Naive B cell (primary cell): ENCODE measurements at regions not wholly inside any gene's neighbourhood (a gene's known extent, or its start where the extent isn't known, plus 50 kb on each side); places are given as distances from the start of the nearest gene placed in this dataset.
"Not testable (repeated sequence)": the region's sequence is repeated elsewhere in the genome, so short reads cannot be mapped to it uniquely, and the experiment has no call there.

Experiments
- ATAC-seq, 2 donors: fragments of 150-1000 bp; cut with Tn5 transposase; 2 replicates each; pipeline ENCODE4 v1.10.0; 2021; ENCODE audit warnings: low read depth in 2 of 2, mild to moderate bottlenecking in 2 of 2, moderate library complexity in 2 of 2
- DNase-seq: peaks from one replicate; pipeline ENCODE4 v3.0.0; 2022
- H3K27ac Mint-ChIP-seq, 6 donors: one replicate each; pipeline ENCODE4 v1.8.0; 2020 to 2022; ENCODE audit warnings: mild to moderate bottlenecking in 6 of 6, mixed read lengths in 6 of 6, moderate library complexity in 5 of 6, inconsistent platforms in 2 of 6
- H3K27me3 Mint-ChIP-seq, 3 donors: one replicate each; pipeline ENCODE4 v1.8.0; 2021 to 2022; ENCODE audit warnings: mixed read lengths in 3 of 3, mild to moderate bottlenecking in 1 of 3
- H3K36me3 Mint-ChIP-seq, 2 donors: one replicate each; pipeline ENCODE4 v1.8.0; 2020 to 2022; ENCODE audit warnings: mixed read lengths in 2 of 2, inconsistent platforms in 1 of 2, mild to moderate bottlenecking in 1 of 2
- H3K4me1 Mint-ChIP-seq, 3 donors: one replicate each; pipeline ENCODE4 v1.8.0; 2020 to 2022; ENCODE audit warnings: mixed read lengths in 3 of 3, inconsistent platforms in 1 of 3, mild to moderate bottlenecking in 1 of 3, moderate library complexity in 1 of 3
- H3K4me3 Mint-ChIP-seq, 8 donors: one replicate each; pipeline ENCODE4 v1.8.0; 2020 to 2022; ENCODE audit warnings: mild to moderate bottlenecking in 8 of 8, mixed read lengths in 8 of 8, moderate library complexity in 8 of 8, inconsistent platforms in 2 of 8
- H3K9me3 Mint-ChIP-seq, 7 donors: one replicate each; pipeline ENCODE4 v1.8.0; 2020 to 2022; ENCODE audit warnings: mixed read lengths in 7 of 7, mild to moderate bottlenecking in 5 of 7, inconsistent platforms in 2 of 7, moderate library complexity in 1 of 7

- no peak for ATAC-seq
- DNase-seq = no peak
- Mint-ChIP-seq H3K36me3 (no peaks in the 10 kb centered on the region), H3K4me3 (no peak overlapping the region), H3K27me3 (no peaks in the 10 kb centered on the region), H3K27ac (no peak overlapping the region), H3K4me1 (no peaks in the 10 kb centered on the region), H3K9me3 (peaks cover 0 to 6% (median 0%) of the 10 kb centered on the region in 7 donors)
Observed at GRCh38 chr9:84499969-84500582, 159.5 kb upstream of the SLC28A3 start.

GRCh38 chr9:84500826-84501225 is 160.3 kb upstream of the SLC28A3 start:
- H3K27me3 Mint-ChIP-seq = no peaks in the 10 kb centered on the region
- no peak overlapping the region for H3K4me3 Mint-ChIP-seq
- ATAC-seq (no peak), DNase-seq (no peak)
- no peak overlapping the region for H3K27ac Mint-ChIP-seq
- H3K4me1 Mint-ChIP-seq = no peaks in the 10 kb centered on the region
- H3K9me3 Mint-ChIP-seq = peaks cover 0 to 6% (median 0%) of the 10 kb centered on the region in 7 donors
- H3K36me3 Mint-ChIP-seq = no peaks in the 10 kb centered on the region

DNA sequence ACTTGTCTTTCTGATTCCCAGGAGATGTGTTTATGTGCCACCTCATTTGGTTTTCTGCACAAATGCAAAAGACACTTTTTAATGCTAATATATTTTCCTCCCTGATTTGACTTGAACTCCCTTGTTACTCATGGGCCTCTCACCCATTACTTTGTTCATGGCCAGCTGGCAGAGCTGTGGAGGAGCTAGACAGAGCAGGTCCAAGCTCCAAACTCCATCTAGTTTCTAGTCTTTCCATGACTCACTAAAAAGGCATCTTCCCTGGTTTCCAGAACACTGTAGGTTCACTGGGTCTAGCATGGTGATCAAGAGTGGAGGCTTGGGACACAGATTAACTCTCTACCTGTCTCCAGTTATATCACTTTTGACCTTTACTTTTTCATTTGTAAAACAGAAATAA is 161.0 kb upstream of the SLC28A3 start:
- Mint-ChIP-seq H3K9me3 (peaks cover 0 to 8% (median 3%) of the 10 kb centered on the region in 7 donors), H3K4me1 (no peaks in the 10 kb centered on the region), H3K27me3 (no peaks in the 10 kb centered on the region), H3K4me3 (no peak overlapping the region), H3K27ac (no peak overlapping the region), H3K36me3 (no peaks in the 10 kb centered on the region)
- DNase-seq (no peak), ATAC-seq (no peak)

DNA sequence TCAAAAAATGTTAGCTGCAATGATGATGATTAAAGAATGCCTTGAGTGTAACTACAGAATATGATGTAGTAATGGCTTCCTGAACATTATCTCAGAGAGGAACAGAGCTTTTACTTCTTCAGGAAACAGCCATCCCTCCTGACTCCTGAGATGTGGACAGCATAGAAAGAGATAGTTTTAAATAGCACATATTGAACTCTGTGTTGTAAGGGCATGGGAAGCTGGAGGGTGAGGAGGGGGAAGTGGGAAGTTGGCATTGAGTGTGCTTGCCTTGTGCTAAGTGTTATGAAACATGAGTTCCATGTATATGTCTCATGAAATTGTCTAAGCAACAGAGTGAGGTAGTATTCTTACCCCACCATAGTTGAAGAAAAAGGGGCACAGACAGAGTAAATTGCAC is 161.5 kb upstream of the SLC28A3 start:
- no peaks in the 10 kb centered on the region for H3K36me3 Mint-ChIP-seq
- H3K27ac Mint-ChIP-seq = no peak overlapping the region
- H3K9me3 Mint-ChIP-seq = peaks cover 0 to 9% (median 3%) of the 10 kb centered on the region in 7 donors
- no peak overlapping the region for H3K4me3 Mint-ChIP-seq
- no peaks in the 10 kb centered on the region for H3K4me1 Mint-ChIP-seq
- DNase-seq = no peak
- no peak for ATAC-seq
- no peaks in the 10 kb centered on the region for H3K27me3 Mint-ChIP-seq

- ATAC-seq = no peak
- Mint-ChIP-seq H3K4me3 (no peak overlapping the region), H3K36me3 (no peaks in the 10 kb centered on the region), H3K27ac (no peak overlapping the region), H3K4me1 (no peaks in the 10 kb centered on the region), H3K27me3 (no peaks in the 10 kb centered on the region), H3K9me3 (peaks cover 2 to 18% (median 5%) of the 10 kb centered on the region in 7 donors)
- no peak for DNase-seq
Observed at GRCh38 chr9:84504360-84504759, 163.8 kb upstream of the SLC28A3 start.

DNA sequence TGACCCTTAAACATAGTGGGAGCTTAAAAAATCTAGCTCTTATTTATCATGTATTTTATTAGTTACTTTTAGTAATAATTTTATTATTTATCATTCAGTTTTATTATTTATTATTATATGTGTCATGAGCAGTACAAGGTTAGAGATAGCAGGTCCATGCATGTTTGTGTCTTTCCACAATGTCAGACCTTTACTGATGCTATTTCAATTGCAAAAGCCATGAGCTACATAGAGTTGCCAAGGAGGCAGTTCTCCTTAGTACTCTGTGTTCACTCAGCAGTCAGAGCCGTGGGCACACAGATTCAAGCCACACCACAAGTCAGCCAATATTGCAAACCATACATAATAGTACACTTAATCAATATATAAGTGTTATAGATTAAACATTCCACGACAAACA is 157.9 kb upstream of the NTRK2 start:
- no peak for ATAC-seq
- H3K36me3 Mint-ChIP-seq = no peaks in the 10 kb centered on the region

DNA sequence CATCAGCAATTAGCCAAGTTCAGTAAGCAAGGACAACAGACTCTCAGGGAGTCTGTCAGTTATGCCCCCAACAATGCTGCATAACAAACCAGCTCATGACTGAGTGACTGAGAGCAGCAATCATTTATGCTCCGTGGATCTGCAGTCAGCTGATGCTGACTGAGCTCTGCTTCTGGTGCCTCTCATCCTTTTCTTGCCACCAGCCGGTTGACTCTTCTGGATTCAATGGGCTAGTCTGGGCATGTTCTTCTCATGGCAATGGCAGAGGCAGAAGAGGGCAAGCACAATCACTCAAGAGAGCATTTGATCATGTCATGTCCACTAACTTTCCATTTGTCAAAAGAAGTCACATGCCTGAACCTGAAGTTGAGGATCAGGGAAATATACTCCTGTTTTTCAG is 157.0 kb upstream of the NTRK2 start:
- H3K4me3 Mint-ChIP-seq = no peak overlapping the region
- peaks cover 2 to 16% (median 8%) of the 10 kb centered on the region in 7 donors for H3K9me3 Mint-ChIP-seq
- no peaks in the 10 kb centered on the region for H3K4me1 Mint-ChIP-seq
- no peaks in the 10 kb centered on the region for H3K36me3 Mint-ChIP-seq
- ATAC-seq = no peak
- DNase-seq = no peak
- H3K27ac Mint-ChIP-seq = no peak overlapping the region
- peaks cover 0 to 8% (median 4%) of the 10 kb centered on the region in 3 donors for H3K27me3 Mint-ChIP-seq

More for the DNA sequence above, 157.9 kb upstream of the NTRK2 start:
- H3K9me3 Mint-ChIP-seq = peaks cover 2 to 17% (median 8%) of the 10 kb centered on the region in 7 donors
- DNase-seq = no peak
- H3K4me3 Mint-ChIP-seq = no peak overlapping the region
- no peak overlapping the region for H3K27ac Mint-ChIP-seq
- no peaks in the 10 kb centered on the region for H3K4me1 Mint-ChIP-seq
- peaks cover 0 to 8% (median 4%) of the 10 kb centered on the region in 3 donors for H3K27me3 Mint-ChIP-seq

DNA sequence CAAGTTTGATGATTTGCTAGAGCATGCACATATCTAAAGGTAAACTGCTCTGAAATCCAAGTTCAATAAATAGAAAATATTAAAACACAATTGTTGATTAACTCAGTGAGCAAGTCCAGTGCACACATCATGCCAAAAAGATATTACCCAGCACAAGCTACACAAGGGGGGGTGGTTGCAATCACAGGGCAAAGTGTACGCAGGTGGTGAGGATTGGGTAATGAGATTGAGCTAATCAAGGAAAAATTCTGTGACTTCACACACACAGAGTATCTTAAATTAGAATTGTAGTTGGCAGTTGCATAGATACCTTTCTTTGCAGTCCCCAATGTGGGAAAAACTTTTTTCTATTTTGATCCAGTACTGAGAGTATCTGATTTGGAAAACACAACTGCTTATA is 156.1 kb upstream of the NTRK2 start:
- peaks cover 0 to 17% (median 13%) of the 10 kb centered on the region in 7 donors for H3K9me3 Mint-ChIP-seq
- ATAC-seq = no peak
- H3K27ac Mint-ChIP-seq = no peak overlapping the region
- no peaks in the 10 kb centered on the region for H3K4me1 Mint-ChIP-seq
- peaks cover 0 to 8% (median 4%) of the 10 kb centered on the region in 3 donors for H3K27me3 Mint-ChIP-seq
- H3K4me3 Mint-ChIP-seq = no peak overlapping the region
- no peak for DNase-seq
- no peaks in the 10 kb centered on the region for H3K36me3 Mint-ChIP-seq

- DNase-seq (no peak), ATAC-seq (no peak)
- H3K27me3 Mint-ChIP-seq = peaks cover 0 to 8% (median 4%) of the 10 kb centered on the region in 3 donors
- no peak overlapping the region for H3K27ac Mint-ChIP-seq
- no peak overlapping the region for H3K4me3 Mint-ChIP-seq
- H3K9me3 Mint-ChIP-seq = peaks cover 0 to 20% (median 9%) of the 10 kb centered on the region in 7 donors
- no peaks in the 10 kb centered on the region for H3K4me1 Mint-ChIP-seq
- no peaks in the 10 kb centered on the region for H3K36me3 Mint-ChIP-seq
Observed at GRCh38 chr9:84513979-84514378, 155.6 kb upstream of the NTRK2 start.

GRCh38 chr9:84514421-84514820 is 155.1 kb upstream of the NTRK2 start:
- Mint-ChIP-seq H3K36me3 (no peaks in the 10 kb centered on the region), H3K9me3 (peaks cover 0 to 23% (median 8%) of the 10 kb centered on the region in 7 donors), H3K27ac (no peak overlapping the region), H3K4me1 (no peaks in the 10 kb centered on the region), H3K27me3 (peaks cover 0 to 8% (median 4%) of the 10 kb centered on the region in 3 donors), H3K4me3 (no peak overlapping the region)
- DNase-seq = no peak
- ATAC-seq = no peak

DNA sequence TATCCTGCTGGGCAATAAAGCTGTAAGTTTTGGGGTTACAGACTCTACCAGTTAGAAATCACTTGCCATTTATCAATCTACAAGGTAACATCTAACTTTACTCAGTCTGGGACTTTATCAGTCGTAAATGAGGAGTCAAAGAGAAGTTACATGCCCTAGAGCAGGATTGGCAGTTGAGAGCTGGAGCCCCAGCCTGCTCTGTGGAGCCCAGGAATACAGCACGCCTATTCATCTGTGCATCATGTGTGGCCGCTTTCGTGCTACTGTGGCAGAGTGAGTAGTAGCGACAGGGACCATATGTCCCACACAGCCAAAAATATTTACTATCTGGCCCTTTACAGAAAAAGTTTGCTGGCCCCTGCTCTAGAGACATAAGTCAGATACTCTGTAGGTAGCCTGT is 152.5 kb upstream of the NTRK2 start:
- Mint-ChIP-seq H3K27me3 (peaks cover 0 to 8% (median 4%) of the 10 kb centered on the region in 3 donors), H3K9me3 (peaks cover 2 to 23% (median 6%) of the 10 kb centered on the region in 7 donors), H3K4me3 (no peak overlapping the region), H3K36me3 (no peaks in the 10 kb centered on the region), H3K27ac (no peak overlapping the region), H3K4me1 (no peaks in the 10 kb centered on the region)
- ATAC-seq (no peak), DNase-seq (no peak)

DNA sequence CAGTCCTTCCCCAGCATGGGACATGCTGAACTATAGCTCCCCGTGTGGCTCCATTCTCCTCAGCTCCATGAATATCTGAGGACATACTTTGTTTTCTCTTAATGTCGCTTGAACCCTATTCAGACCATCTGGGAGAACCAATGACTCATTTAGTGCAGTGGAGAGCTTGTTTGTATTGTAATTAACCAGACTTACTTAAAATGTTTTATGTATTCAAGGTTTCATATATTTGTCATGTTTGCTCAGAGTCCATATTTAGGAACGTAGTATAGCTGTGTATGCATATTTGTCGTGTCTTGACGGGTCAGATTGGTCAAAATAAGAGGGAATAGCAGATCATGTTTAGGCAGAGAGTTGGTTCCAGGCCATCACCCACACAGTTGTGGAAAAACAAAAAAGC is 150.1 kb upstream of the NTRK2 start:
- Mint-ChIP-seq H3K4me3 (no peak overlapping the region), H3K36me3 (no peaks in the 10 kb centered on the region), H3K9me3 (peaks cover 0 to 26% (median 6%) of the 10 kb centered on the region in 7 donors), H3K27ac (no peak overlapping the region), H3K4me1 (no peaks in the 10 kb centered on the region), H3K27me3 (no peaks in the 10 kb centered on the region)
- DNase-seq = no peak
- ATAC-seq = no peak

DNA sequence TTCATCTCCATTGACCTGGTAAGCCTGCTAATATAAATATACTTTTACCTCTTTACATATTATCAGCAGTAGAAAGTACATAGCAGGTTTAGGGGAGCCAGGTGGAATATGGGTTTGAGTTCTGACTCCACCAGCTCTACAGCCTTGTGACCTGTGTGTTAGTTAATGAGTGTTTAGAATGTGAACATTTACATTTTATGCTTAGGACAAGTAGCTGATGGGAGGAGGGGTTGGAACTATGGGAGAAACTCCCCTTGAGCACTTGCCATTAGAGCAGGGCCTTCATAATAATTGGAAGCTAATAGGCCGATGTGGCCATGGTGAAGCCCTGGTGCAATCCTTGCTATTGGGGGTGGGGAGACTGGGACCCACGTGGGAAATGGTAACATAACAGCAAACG is 148.3 kb upstream of the NTRK2 start:
- no peak overlapping the region for H3K4me3 Mint-ChIP-seq
- peaks cover 0 to 29% (median 13%) of the 10 kb centered on the region in 7 donors for H3K9me3 Mint-ChIP-seq
- no peaks in the 10 kb centered on the region for H3K27me3 Mint-ChIP-seq
- H3K27ac Mint-ChIP-seq = no peak overlapping the region
- ATAC-seq (no peak), DNase-seq (no peak)
- no peaks in the 10 kb centered on the region for H3K36me3 Mint-ChIP-seq
- no peaks in the 10 kb centered on the region for H3K4me1 Mint-ChIP-seq

GRCh38 chr9:84526211-84526610 is 143.3 kb upstream of the NTRK2 start:
- not testable (repeated sequence) for H3K36me3 Mint-ChIP-seq, H3K4me1 Mint-ChIP-seq, DNase-seq, ATAC-seq, H3K27ac Mint-ChIP-seq, H3K4me3 Mint-ChIP-seq, H3K27me3 Mint-ChIP-seq
- H3K9me3 Mint-ChIP-seq = peaks cover 4 to 33% (median 20%) of the 10 kb centered on the region in 7 donors
